RPMI7951 (cell line): ENCODE measurements at regions not wholly inside any gene's neighbourhood (a gene's known extent, or its start where the extent isn't known, plus 50 kb on each side); places are given as distances from the start of the nearest gene placed in this dataset.

ENCODE experiments used
- DNase-seq: peaks from one replicate; pipeline ENCODE4 v3.0.0-alpha.2; 2012; ENCODE audit warnings: low read depth

GRCh38 chrX:51798701-51799100, 55.5 kb downstream of the GSPT2 start:
- DNase-seq, result no peak

GRCh38 chrX:51802917-51803688, 59.9 kb downstream of the GSPT2 start:
- DNase-seq, result peak; percentile 73

- no peak for DNase-seq
Observed at GRCh38 chrX:51803833-51804232, 60.6 kb downstream of the GSPT2 start.

GRCh38 chrX:51804741-51805140, 61.5 kb downstream of the GSPT2 start:
- DNase-seq, result peak; percentile 1

- no peak for DNase-seq
Observed at GRCh38 chrX:51813886-51814460, 70.7 kb downstream of the GSPT2 start.

- no peak for DNase-seq
Observed at GRCh38 chrX:51824061-51824460, 69.4 kb upstream of the MAGED1 start.

- DNase-seq, result no peak
Observed at GRCh38 chrX:51825436-51825835, 68.0 kb upstream of the MAGED1 start.

GRCh38 chrX:51834076-51834475, 59.3 kb upstream of the MAGED1 start:
- DNase-seq, result no peak

- DNase-seq, result no peak
Observed at GRCh38 chrX:51836823-51837222, 56.6 kb upstream of the MAGED1 start.

- DNase-seq, result no peak
Observed at GRCh38 chrX:51837451-51837850, 56.0 kb upstream of the MAGED1 start.

- no peak for DNase-seq
Observed at GRCh38 chrX:51837921-51838320, 55.5 kb upstream of the MAGED1 start.
